Activated CD8-positive, alpha-beta T cell treated with anti-CD3 and anti-CD28 coated beads for 36 hours (primary cell): ENCODE measurements at regions not wholly inside any gene's neighbourhood (a gene's known extent, or its start where the extent isn't known, plus 50 kb on each side); places are given as distances from the start of the nearest gene placed in this dataset.
"Not testable (repeated sequence)": the region's sequence is repeated elsewhere in the genome, so short reads cannot be mapped to it uniquely, and the experiment has no call there.

Experiments used
- ATAC-seq: fragments of 200-7000 bp; cut with Tn5 transposase; one replicate; pipeline ENCODE4 v1.10.0; 2021; ENCODE audit warnings: mild to moderate bottlenecking, moderate library complexity
- CTCF ChIA-PET: fragments of 350-600 bp; sonication (Branson Sonifier 250); formaldehyde crosslinking; loops from one replicate; lab custom pipeline; 2021; ENCODE audit warnings: antibody characterized with exemption; lab: Charles Lee
- POLR2A ChIA-PET: fragments of 350-600 bp; sonication (Branson Sonifier 250); formaldehyde crosslinking; loops from one replicate; lab custom pipeline; 2021; ENCODE audit warnings: antibody characterized with exemption; lab: Charles Lee
- DNase-seq: peaks from one replicate; pipeline ENCODE4 v3.0.0-alpha.2; 2020
- H3K27ac Mint-ChIP-seq: one replicate; pipeline ENCODE4 v1.8.0; 2021; ENCODE audit warnings: mild to moderate bottlenecking, mixed read lengths
- H3K27me3 Mint-ChIP-seq: one replicate; pipeline ENCODE4 v1.8.0; 2021; ENCODE audit warnings: mixed read lengths
- H3K36me3 Mint-ChIP-seq: one replicate; pipeline ENCODE4 v1.8.0; 2021; ENCODE audit warnings: low read depth, mixed read lengths
- H3K4me1 Mint-ChIP-seq: one replicate; pipeline ENCODE4 v1.8.0; 2021; ENCODE audit warnings: low read depth, mixed read lengths
- H3K4me3 Mint-ChIP-seq: one replicate; pipeline ENCODE4 v1.8.0; 2021; ENCODE audit warnings: mild to moderate bottlenecking, moderate library complexity, mixed read lengths
- H3K9me3 Mint-ChIP-seq: one replicate; pipeline ENCODE4 v1.8.0; 2021; ENCODE audit warnings: mixed read lengths
- intact Hi-C: fragments of 100-400 bp; cut with micrococcal nuclease; formaldehyde crosslinking; loops from one replicate; pipeline ENCODE4 v1.10.0; 2022
- TF ChIP-seq, protein P1 (sequence below): fragments of 200-600 bp; IDR thresholded peaks from one replicate; pipeline ENCODE4 v1.8.0; 2022; ENCODE audit warnings: antibody characterized with exemption, mild to moderate bottlenecking

DNA sequence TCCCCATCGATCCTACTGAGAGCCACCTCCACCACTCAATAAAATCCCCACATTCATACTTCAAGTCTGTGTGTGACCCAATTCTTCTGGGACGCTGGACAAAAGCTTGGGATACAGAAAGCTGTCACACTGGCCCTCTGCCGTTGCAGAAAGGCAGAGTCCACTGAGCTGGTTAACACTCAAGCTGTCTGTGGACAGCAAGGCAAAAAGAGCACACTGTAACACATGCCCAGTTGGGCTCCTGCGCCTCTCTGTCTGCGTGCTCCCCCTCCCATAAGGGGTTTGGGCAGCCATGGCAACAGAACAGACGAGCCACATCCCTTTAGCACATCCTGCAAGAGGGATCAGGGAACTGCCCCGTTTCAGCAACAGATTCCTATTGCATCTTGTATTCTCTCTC, 106.9 kb upstream of the RGPD4 start:
- Mint-ChIP-seq H3K27me3 (no peaks in the 10 kb centered on the region), H3K4me1 (no peaks in the 10 kb centered on the region), H3K36me3 (no peaks in the 10 kb centered on the region), H3K27ac (no peak overlapping the region), H3K9me3 (no peaks in the 10 kb centered on the region), H3K4me3 (no peak overlapping the region)
- DNase-seq (no peak), ATAC-seq (no peak)
- intact Hi-C loops, result no loop called here
- POLR2A ChIA-PET, result no interaction called here
- CTCF ChIA-PET, result no interaction called here
- TF ChIP-seq, protein P1, sequence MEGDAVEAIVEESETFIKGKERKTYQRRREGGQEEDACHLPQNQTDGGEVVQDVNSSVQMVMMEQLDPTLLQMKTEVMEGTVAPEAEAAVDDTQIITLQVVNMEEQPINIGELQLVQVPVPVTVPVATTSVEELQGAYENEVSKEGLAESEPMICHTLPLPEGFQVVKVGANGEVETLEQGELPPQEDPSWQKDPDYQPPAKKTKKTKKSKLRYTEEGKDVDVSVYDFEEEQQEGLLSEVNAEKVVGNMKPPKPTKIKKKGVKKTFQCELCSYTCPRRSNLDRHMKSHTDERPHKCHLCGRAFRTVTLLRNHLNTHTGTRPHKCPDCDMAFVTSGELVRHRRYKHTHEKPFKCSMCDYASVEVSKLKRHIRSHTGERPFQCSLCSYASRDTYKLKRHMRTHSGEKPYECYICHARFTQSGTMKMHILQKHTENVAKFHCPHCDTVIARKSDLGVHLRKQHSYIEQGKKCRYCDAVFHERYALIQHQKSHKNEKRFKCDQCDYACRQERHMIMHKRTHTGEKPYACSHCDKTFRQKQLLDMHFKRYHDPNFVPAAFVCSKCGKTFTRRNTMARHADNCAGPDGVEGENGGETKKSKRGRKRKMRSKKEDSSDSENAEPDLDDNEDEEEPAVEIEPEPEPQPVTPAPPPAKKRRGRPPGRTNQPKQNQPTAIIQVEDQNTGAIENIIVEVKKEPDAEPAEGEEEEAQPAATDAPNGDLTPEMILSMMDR, result no peak

DNA sequence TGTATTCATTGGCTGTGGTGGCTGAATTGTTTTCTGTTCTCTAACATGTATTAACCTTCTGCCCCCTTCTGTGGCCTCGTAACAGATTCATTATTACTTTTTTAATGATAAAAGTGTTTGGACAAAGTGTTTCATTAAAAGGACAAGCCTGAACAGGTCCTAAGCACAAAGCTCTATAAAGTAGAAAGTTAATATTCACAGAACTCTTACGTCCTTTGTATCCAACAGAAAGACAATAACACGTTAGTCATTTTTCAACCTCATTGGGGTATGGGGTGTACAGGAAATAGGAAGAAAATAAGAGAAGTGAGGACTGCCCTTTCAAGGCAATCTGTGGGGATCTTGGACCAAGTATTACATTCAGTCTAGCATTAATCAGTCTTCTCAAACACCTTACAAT, 105.5 kb upstream of the RGPD4 start:
- ATAC-seq, result no peak
- Mint-ChIP-seq H3K4me1 (no peaks in the 10 kb centered on the region), H3K27ac (no peak overlapping the region), H3K4me3 (no peak overlapping the region), H3K27me3 (no peaks in the 10 kb centered on the region), H3K9me3 (peaks cover 7% of the 10 kb centered on the region), H3K36me3 (no peaks in the 10 kb centered on the region)
- intact Hi-C loops, result no loop called here
- no peak for DNase-seq
- CTCF ChIA-PET, result no interaction called here
- POLR2A ChIA-PET, result no interaction called here
- TF ChIP-seq, protein P1, result no peak

DNA sequence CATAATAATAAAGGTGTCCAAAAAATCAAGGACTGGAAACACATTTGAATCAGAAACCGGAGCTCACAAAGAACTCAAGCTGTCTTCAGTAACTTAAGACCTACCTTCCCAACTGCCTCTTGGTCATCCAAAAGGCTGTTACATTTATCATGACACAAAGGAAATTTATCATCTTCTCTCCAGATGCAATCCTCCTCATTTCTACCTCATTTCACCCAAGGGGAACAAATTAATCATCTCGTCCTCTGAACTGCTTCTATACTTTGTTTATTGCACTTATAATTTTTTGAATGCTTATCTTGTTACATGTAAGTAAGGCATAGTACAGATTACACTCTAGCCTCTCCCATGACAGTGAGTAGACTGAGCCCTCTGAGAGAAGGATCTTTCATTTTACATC, 105.1 kb upstream of the RGPD4 start:
- intact Hi-C loops, result no loop called here
- no peak for ATAC-seq
- H3K27ac Mint-ChIP-seq, result no peak overlapping the region
- DNase-seq, result no peak
- no peaks in the 10 kb centered on the region for H3K27me3 Mint-ChIP-seq
- TF ChIP-seq, protein P1, result no peak
- ChIA-PET CTCF (no interaction called here), POLR2A (no interaction called here)
- no peaks in the 10 kb centered on the region for H3K4me1 Mint-ChIP-seq
- H3K36me3 Mint-ChIP-seq, result no peaks in the 10 kb centered on the region
- no peak overlapping the region for H3K4me3 Mint-ChIP-seq
- peaks cover 7% of the 10 kb centered on the region for H3K9me3 Mint-ChIP-seq

DNA sequence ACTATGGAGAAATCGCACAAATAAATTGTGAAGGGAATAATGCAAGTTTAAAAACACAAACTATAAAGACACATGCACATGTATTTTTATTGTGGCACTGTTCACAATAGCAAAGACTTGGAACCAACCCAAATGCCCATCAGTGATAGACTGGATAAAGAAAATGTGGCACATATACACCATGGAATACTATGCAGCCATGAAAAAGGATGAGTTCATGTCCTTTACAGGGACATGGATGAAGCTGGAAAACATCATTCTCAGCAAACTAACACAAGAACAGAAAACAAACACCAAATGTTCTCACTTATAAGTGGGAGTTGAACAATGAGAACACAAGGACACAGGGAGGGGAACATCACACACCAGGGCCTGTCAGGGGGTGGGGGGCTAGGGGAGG, 100.9 kb upstream of the RGPD4 start:
- POLR2A ChIA-PET, H3K9me3 Mint-ChIP-seq, DNase-seq, H3K27me3 Mint-ChIP-seq, ATAC-seq, H3K4me1 Mint-ChIP-seq, H3K4me3 Mint-ChIP-seq, H3K36me3 Mint-ChIP-seq, H3K27ac Mint-ChIP-seq, CTCF ChIA-PET, intact Hi-C loops: not testable (repeated sequence)

DNA sequence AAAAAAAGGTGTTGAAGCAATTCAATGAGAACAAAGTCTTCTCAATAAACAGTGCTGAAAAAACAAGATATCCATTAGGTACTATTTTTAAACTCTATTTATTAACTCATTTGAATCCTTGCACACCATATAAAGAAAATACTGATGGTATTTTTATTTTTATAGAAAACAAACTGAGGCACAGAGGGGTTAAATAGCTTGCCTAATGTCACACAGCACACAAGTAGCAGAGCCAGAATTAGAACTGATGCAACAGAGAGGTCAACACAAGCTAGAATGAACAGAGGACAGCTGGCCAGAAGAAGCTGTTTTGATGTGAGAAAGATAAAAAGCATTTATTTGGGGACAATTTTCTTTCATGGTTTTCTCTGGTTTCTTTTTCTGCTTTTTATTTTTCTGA, 99.4 kb upstream of the RGPD4 start:
- no peak for ATAC-seq
- no peaks in the 10 kb centered on the region for H3K36me3 Mint-ChIP-seq
- DNase-seq, result no peak
- H3K9me3 Mint-ChIP-seq, result peaks cover 7% of the 10 kb centered on the region
- ChIA-PET CTCF (no interaction called here), POLR2A (no interaction called here)
- H3K4me1 Mint-ChIP-seq, result no peaks in the 10 kb centered on the region
- no peak overlapping the region for H3K27ac Mint-ChIP-seq
- TF ChIP-seq, protein P1, result no peak
- intact Hi-C loops, result no loop called here
- H3K27me3 Mint-ChIP-seq, result no peaks in the 10 kb centered on the region
- H3K4me3 Mint-ChIP-seq, result no peak overlapping the region

DNA sequence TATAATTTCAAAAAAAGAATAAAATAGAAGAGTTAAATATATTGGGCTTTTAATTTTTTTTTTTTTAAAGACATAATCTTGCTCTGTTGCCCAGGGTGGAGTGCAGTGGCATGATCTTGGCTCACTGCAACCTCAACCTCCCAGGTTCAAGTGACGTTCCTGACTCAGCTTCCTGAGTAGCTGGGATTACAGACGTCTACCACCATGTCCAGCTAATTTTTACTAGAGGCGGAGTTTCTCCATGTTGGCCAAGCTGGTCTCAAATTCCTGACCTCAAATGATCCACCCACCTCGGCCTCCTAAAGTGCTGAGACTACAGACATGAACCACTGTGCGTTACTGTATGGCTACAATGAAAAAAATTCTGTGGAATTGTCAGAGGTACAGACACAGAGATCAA, 98.1 kb upstream of the RGPD4 start:
- POLR2A ChIA-PET, result no interaction called here
- intact Hi-C loops, result no loop called here
- Mint-ChIP-seq H3K9me3 (peaks cover 7% of the 10 kb centered on the region), H3K4me3 (no peak overlapping the region), H3K27ac (no peak overlapping the region), H3K36me3 (no peaks in the 10 kb centered on the region), H3K4me1 (no peaks in the 10 kb centered on the region), H3K27me3 (no peaks in the 10 kb centered on the region)
- CTCF ChIA-PET, result no interaction called here
- TF ChIP-seq, protein P1, result no peak
- DNase-seq (no peak), ATAC-seq (no peak)
